ENCODE measurements at regions not wholly inside any gene's neighbourhood (a gene's known extent, or its start where the extent isn't known, plus 50 kb on each side); places are given as distances from the start of the nearest gene placed in this dataset.

DNA sequence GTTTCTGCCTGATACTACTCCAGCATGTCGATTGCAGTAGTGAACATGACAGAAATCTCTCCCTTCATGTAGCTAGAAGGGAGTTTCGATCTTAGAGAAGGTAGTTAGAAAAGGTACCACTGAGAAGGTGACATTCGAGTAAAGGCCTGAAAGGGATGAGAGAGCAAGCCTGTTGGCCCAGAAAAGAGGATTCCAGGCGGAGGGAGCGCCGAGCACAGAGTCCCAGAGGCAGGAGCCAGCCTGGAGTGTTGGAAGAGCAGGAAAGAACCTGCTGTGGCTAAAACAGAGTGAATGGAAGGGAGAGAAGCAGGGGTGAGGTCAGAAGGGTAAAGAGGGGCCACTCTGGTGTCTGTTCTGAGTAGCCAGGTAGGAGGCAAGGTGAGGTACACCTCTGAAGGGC lies 52.5 kb downstream of the GARRE1 start:
- peaks cover 0 to 3% (median 0%) of the 10 kb centered on the region in 4 donors for H3K36me3 ChIP-seq (ENCODE audit: control insufficient read depth in 4 of 4, insufficient read depth in 3 of 4, low read depth in 1 of 4, low read length in 3 of 4)
- no peak for DNase-seq (ENCODE audit: low spot score)
- H3K27ac ChIP-seq (ENCODE audit: low read depth in 1 of 2, low read length in 2 of 2), result peak overlapping the region; percentile 90 to 91
- WGBS, result 81% methylated on average over 6 of the region's 6 CpGs
- no peaks in the 10 kb centered on the region for H3K9me3 ChIP-seq (ENCODE audit: control insufficient read depth in 4 of 4, low read length in 3 of 4)
- H3K27me3 ChIP-seq (ENCODE audit: control insufficient read depth in 4 of 4, insufficient read depth in 4 of 4, low read length in 3 of 4), result no peaks in the 10 kb centered on the region
- TF ChIP-seq SP1 (IDR thresholded peaks at IDR 0.05) (no peak), RAD21 (IDR thresholded peaks at IDR 0.05) (no peak), YY1 (IDR thresholded peaks at IDR 0.05) (no peak), NR2F2 (IDR thresholded peaks at IDR 0.05) (no peak), GABPA (IDR thresholded peaks at IDR 0.05 in 1 of 2, conservative IDR thresholded peaks at IDR 0.05 in 1 of 2) (no peak), FOXA2 (IDR thresholded peaks at IDR 0.05) (no peak), RXRA (IDR thresholded peaks at IDR 0.05) (no peak), HNF4A (conservative IDR thresholded peaks at IDR 0.05) (no peak), HNF4G (IDR thresholded peaks at IDR 0.05) (no peak), EGR1 (IDR thresholded peaks at IDR 0.05; ENCODE audit: low read depth in 2 of 2) (no peak)
- TF ChIP-seq, protein P1, sequence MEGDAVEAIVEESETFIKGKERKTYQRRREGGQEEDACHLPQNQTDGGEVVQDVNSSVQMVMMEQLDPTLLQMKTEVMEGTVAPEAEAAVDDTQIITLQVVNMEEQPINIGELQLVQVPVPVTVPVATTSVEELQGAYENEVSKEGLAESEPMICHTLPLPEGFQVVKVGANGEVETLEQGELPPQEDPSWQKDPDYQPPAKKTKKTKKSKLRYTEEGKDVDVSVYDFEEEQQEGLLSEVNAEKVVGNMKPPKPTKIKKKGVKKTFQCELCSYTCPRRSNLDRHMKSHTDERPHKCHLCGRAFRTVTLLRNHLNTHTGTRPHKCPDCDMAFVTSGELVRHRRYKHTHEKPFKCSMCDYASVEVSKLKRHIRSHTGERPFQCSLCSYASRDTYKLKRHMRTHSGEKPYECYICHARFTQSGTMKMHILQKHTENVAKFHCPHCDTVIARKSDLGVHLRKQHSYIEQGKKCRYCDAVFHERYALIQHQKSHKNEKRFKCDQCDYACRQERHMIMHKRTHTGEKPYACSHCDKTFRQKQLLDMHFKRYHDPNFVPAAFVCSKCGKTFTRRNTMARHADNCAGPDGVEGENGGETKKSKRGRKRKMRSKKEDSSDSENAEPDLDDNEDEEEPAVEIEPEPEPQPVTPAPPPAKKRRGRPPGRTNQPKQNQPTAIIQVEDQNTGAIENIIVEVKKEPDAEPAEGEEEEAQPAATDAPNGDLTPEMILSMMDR (IDR thresholded peaks at IDR 0.05; ENCODE audit: low read depth, low read length, missing input control), result no peak
- TF ChIP-seq, protein P2, sequence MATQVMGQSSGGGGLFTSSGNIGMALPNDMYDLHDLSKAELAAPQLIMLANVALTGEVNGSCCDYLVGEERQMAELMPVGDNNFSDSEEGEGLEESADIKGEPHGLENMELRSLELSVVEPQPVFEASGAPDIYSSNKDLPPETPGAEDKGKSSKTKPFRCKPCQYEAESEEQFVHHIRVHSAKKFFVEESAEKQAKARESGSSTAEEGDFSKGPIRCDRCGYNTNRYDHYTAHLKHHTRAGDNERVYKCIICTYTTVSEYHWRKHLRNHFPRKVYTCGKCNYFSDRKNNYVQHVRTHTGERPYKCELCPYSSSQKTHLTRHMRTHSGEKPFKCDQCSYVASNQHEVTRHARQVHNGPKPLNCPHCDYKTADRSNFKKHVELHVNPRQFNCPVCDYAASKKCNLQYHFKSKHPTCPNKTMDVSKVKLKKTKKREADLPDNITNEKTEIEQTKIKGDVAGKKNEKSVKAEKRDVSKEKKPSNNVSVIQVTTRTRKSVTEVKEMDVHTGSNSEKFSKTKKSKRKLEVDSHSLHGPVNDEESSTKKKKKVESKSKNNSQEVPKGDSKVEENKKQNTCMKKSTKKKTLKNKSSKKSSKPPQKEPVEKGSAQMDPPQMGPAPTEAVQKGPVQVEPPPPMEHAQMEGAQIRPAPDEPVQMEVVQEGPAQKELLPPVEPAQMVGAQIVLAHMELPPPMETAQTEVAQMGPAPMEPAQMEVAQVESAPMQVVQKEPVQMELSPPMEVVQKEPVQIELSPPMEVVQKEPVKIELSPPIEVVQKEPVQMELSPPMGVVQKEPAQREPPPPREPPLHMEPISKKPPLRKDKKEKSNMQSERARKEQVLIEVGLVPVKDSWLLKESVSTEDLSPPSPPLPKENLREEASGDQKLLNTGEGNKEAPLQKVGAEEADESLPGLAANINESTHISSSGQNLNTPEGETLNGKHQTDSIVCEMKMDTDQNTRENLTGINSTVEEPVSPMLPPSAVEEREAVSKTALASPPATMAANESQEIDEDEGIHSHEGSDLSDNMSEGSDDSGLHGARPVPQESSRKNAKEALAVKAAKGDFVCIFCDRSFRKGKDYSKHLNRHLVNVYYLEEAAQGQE (IDR thresholded peaks at IDR 0.05), result no peak
- TF ChIP-seq, protein P3, sequence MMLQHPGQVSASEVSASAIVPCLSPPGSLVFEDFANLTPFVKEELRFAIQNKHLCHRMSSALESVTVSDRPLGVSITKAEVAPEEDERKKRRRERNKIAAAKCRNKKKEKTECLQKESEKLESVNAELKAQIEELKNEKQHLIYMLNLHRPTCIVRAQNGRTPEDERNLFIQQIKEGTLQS (IDR thresholded peaks at IDR 0.05), result no peak
- no peak overlapping the region for H3K4me3 ChIP-seq (ENCODE audit: low read depth in 1 of 3, low read length in 3 of 3)
- peaks cover 14 to 58% (median 46%) of the 10 kb centered on the region in 4 donors for H3K4me1 ChIP-seq (ENCODE audit: control insufficient read depth in 4 of 4, insufficient read depth in 4 of 4, low read length in 3 of 4)
- peak overlapping the region in 1 of 2 donors; percentile 6 for H3K9ac ChIP-seq (ENCODE audit: low read depth in 1 of 2, low read length in 2 of 2)

DNA sequence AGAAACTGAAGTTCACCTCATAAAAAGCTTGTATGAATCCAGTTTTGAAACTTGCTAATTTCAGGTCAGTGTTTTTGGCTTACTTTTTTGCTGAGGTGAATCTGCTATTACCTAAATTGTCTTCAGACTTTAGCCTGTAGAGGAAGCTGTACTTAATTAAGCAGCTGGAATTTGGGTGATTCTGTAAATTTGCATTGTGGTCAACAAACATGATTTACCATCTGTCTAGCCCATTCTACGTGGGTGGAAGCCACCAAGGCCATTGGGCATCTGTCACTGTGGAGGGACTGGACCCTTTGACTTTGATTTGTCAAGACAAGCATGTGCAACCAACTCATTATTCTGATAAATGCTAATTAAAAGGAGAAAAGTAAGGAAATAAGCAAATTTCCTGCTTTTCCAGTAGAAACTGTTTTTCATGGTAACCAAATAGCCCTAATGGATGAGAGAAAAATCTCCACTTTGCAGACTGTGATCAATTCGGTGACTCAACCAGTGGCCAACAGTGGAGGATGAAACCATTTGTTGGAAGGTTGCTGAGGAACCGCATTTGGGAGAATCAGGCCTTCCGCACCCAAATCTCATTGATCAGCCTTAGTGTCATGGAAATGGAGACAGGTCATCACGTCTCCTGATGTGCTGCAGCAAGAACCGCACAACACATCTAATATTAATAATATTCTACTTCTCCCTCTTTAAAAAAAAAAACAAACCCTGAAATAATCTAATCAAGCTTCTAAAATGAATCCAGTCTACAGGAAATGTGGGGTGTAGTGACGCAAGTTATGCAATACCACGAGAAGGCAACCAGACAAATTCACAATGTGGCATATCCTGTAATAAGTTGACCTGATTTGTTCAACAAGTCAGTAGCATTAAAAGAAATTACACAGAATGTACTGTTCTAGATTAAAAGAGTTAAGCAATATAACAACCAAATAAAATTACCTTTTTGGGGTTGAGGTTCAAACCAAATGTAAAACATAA lies 54.3 kb downstream of the GARRE1 start:
- no peak for DNase-seq (ENCODE audit: low spot score)
- H3K27ac ChIP-seq (ENCODE audit: low read depth in 1 of 2, low read length in 2 of 2), result peak overlapping the region; percentile 80 to 91
- TF ChIP-seq FOXA1 (IDR thresholded peaks at IDR 0.05), result no peak
- TF ChIP-seq JUND (IDR thresholded peaks at IDR 0.05), result no peak
- peak; percentile 20 for TF ChIP-seq NR2F2 (IDR thresholded peaks at IDR 0.05)
- no peak for TF ChIP-seq HNF4G (IDR thresholded peaks at IDR 0.05)
- TF ChIP-seq RAD21 (IDR thresholded peaks at IDR 0.05), result peak in 1 of 2 donors; percentile 14
- no peak for TF ChIP-seq EGR1 (IDR thresholded peaks at IDR 0.05; ENCODE audit: low read depth in 2 of 2)
- TF ChIP-seq YY1 (IDR thresholded peaks at IDR 0.05), result peak; percentile 44
- TF ChIP-seq, protein P2 (IDR thresholded peaks at IDR 0.05), result no peak
- TF ChIP-seq RXRA (IDR thresholded peaks at IDR 0.05), result peak in 1 of 2 donors; percentile 29
- TF ChIP-seq HNF4A (conservative IDR thresholded peaks at IDR 0.05), result peak; percentile 15 to 37
- no peak for TF ChIP-seq TAF1 (conservative IDR thresholded peaks at IDR 0.05)
- TF ChIP-seq, protein P3 (IDR thresholded peaks at IDR 0.05), result no peak
- TF ChIP-seq GABPA (IDR thresholded peaks at IDR 0.05 in 1 of 2, conservative IDR thresholded peaks at IDR 0.05 in 1 of 2), result no peak
- TF ChIP-seq, protein P1 (IDR thresholded peaks at IDR 0.05; ENCODE audit: low read depth, low read length, missing input control), result no peak

More for the DNA sequence above, 54.3 kb downstream of the GARRE1 start:
- 65% methylated on average over 8 of the region's 8 CpGs for WGBS
- Histone ChIP-seq H3K4me1 (ENCODE audit: control insufficient read depth in 4 of 4, insufficient read depth in 4 of 4, low read length in 3 of 4) (peaks cover 14 to 58% (median 46%) of the 10 kb centered on the region in 4 donors), H3K9ac (ENCODE audit: low read depth in 1 of 2, low read length in 2 of 2) (no peak overlapping the region), H3K36me3 (ENCODE audit: control insufficient read depth in 4 of 4, insufficient read depth in 3 of 4, low read depth in 1 of 4, low read length in 3 of 4) (peaks cover 0 to 5% (median under 1%) of the 10 kb centered on the region in 4 donors), H3K9me3 (ENCODE audit: control insufficient read depth in 4 of 4, low read length in 3 of 4) (no peaks in the 10 kb centered on the region), H3K27me3 (ENCODE audit: control insufficient read depth in 4 of 4, insufficient read depth in 4 of 4, low read length in 3 of 4) (no peaks in the 10 kb centered on the region), H3K4me3 (ENCODE audit: low read depth in 1 of 3, low read length in 3 of 3) (no peak overlapping the region)

All from liver (tissue), 8 donors.